LNCaP clone FGC (cell line): ENCODE measurements at regions not wholly inside any gene's neighbourhood (a gene's known extent, or its start where the extent isn't known, plus 50 kb on each side); places are given as distances from the start of the nearest gene placed in this dataset.

ENCODE experiments used
- DNase-seq: peaks from one replicate; pipeline ENCODE4 v3.0.0-alpha.2; 2011; ENCODE audit warnings: low read depth
- H3K4me3 ChIP-seq: 2 replicates; pipeline ENCODE4 v1.5.1; 2011; ENCODE audit warnings: mild to moderate bottlenecking, low read depth, low read length, control low read depth
- CTCF ChIP-seq: IDR thresholded peaks from 2 replicates; pipeline ENCODE4 v1.5.1; 2012; ENCODE audit warnings: mild to moderate bottlenecking; ENCODE audit not compliant: control insufficient read depth, insufficient read depth; ENCODE audit errors: extremely low read depth

GRCh38 chr17:77399319-77399957 lies 258.7 kb downstream of the SEC14L1 start:
- no peak overlapping the region for H3K4me3 ChIP-seq
- DNase-seq: no peak
- TF ChIP-seq CTCF: no peak

- DNase-seq: no peak
- TF ChIP-seq CTCF: 0 out of 2 replicates have a peak, but pooled peaks have one; percentile 3
- no peak overlapping the region for H3K4me3 ChIP-seq
Observed at GRCh38 chr17:77400445-77400870, 259.7 kb downstream of the SEC14L1 start.

- no peak overlapping the region for H3K4me3 ChIP-seq
- no peak for DNase-seq
- no peak for TF ChIP-seq CTCF
Observed at GRCh38 chr17:77402159-77402731, 261.5 kb downstream of the SEC14L1 start.

GRCh38 chr17:77403854-77404253 lies 263.1 kb downstream of the SEC14L1 start:
- DNase-seq: no peak
- no peak overlapping the region for H3K4me3 ChIP-seq
- TF ChIP-seq CTCF: no peak

GRCh38 chr17:77404812-77405581 lies 264.2 kb downstream of the SEC14L1 start:
- TF ChIP-seq CTCF: no peak
- no peak overlapping the region for H3K4me3 ChIP-seq
- DNase-seq: no peak

- no peak for DNase-seq
- no peak for TF ChIP-seq CTCF
- H3K4me3 ChIP-seq: no peak overlapping the region
Observed at GRCh38 chr17:77405867-77406732, 265.3 kb downstream of the SEC14L1 start.
